Esophagus (tissue), 2 donors: ENCODE measurements at regions not wholly inside any gene's neighbourhood (a gene's known extent, or its start where the extent isn't known, plus 50 kb on each side); places are given as distances from the start of the nearest gene placed in this dataset.

Experiments
- H3K27ac ChIP-seq, 2 donors: one replicate each; pipeline ENCODE4 v1.5.1; 2013; ENCODE audit warnings: low read depth in 2 of 2, mild to moderate bottlenecking in 2 of 2, inconsistent platforms in 1 of 2, low read length in 1 of 2, moderate library complexity in 1 of 2
- H3K27me3 ChIP-seq, 2 donors: one replicate each; pipeline ENCODE4 v1.6.1; 2013; ENCODE audit warnings: low read length in 2 of 2, control low read depth in 1 of 2, mild to moderate bottlenecking in 1 of 2; ENCODE audit not compliant: insufficient read depth in 2 of 2, control insufficient read depth in 1 of 2
- H3K36me3 ChIP-seq, 2 donors: one replicate each; pipeline ENCODE4 v1.6.1; 2013; ENCODE audit warnings: low read length in 1 of 2; ENCODE audit not compliant: control insufficient read depth in 2 of 2, insufficient read depth in 2 of 2
- H3K4me1 ChIP-seq, 2 donors: one replicate each; pipeline ENCODE4 v1.6.1; 2013; ENCODE audit warnings: low read length in 1 of 2; ENCODE audit not compliant: control insufficient read depth in 2 of 2, insufficient read depth in 2 of 2
- H3K4me3 ChIP-seq, 2 donors: one replicate each; pipeline ENCODE4 v1.5.1; 2013; ENCODE audit warnings: low read length in 2 of 2, mild to moderate bottlenecking in 2 of 2, low read depth in 1 of 2, moderate library complexity in 1 of 2
- H3K9me3 ChIP-seq, 2 donors: one replicate each; pipeline ENCODE4 v1.6.1; 2013; ENCODE audit warnings: mild to moderate bottlenecking in 2 of 2, low read depth in 1 of 2, low read length in 1 of 2, moderate library complexity in 1 of 2; ENCODE audit not compliant: control insufficient read depth in 2 of 2, insufficient read depth in 1 of 2
- WGBS, 2 donors: extraction: QIAGEN DNeasy Blood & Tissue Kit; methylation state at CpG; one replicate each; pipeline ENCODE4 v1.1.7; 2013; 5-methylcytosine and 5-hydroxymethylcytosine counted together
- donor health status: healthy with polysubstance abuse.
- donor health status: Bipolar disorder and iron deficiency.

DNA sequence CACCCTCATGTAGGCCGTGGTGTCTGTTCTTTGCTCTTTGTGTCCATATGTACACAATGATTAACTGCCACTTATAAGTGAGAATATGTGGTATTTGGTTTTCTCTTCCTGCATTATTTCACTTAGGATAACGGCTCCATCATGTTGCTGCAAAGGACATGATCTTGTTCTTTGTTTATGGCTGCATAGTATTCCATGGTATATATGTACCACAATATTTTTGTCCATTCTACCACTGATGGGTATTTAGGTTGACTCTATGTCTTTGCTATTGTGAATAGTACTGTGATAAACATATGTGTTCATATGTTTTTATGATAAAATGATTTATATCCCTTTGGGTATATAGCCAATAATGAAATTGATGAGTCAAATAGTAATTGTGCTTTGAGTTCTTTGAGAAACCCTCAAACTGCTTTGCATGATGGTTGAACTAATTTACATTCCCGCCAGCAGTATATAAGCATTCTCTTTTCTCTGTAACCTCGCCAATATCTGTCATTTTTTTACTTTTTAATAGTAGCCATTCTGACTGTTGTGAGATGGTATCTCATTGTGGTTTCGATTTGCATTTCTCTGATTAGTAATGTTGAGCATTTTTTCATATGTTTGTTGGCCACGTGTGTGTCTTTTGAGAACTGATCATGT, 174.4 kb upstream of the NT5E start:
- no peak overlapping the region for H3K4me3 ChIP-seq

GRCh38 chr6:85273870-85274269, 176.0 kb upstream of the NT5E start:
- no peak overlapping the region for H3K27ac ChIP-seq
- no peak overlapping the region for H3K4me3 ChIP-seq
- no peaks in the 10 kb centered on the region for H3K36me3 ChIP-seq
- H3K27me3 ChIP-seq: no peaks in the 10 kb centered on the region
- no peaks in the 10 kb centered on the region for H3K4me1 ChIP-seq
- no peaks in the 10 kb centered on the region for H3K9me3 ChIP-seq

More for the DNA sequence above, 174.4 kb upstream of the NT5E start:
- H3K36me3 ChIP-seq: no peaks in the 10 kb centered on the region
- 67% methylated on average over 6 of the region's 6 CpGs for WGBS, 2 donors
- H3K9me3 ChIP-seq: no peaks in the 10 kb centered on the region
- H3K4me1 ChIP-seq: no peaks in the 10 kb centered on the region
- H3K27ac ChIP-seq: no peak overlapping the region
- H3K27me3 ChIP-seq: no peaks in the 10 kb centered on the region

DNA sequence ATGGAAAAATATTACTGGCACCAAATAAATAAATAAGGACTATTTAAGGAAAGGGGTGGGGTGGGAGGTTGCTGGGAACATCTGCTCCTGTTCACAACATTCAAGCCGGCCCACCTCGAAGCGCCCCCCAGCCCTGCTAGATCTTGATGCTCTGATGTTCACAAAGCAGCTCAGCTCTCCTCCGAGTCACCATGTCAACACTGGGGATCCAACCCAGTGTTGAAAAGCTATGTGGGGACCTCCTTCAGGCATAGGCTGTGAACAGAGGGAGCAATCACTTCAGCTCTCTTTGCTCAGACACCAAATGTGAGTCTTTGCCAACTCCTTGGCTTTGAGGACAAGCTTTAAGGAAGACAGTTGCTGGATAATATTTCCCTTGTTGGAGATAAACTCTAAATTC, 176.8 kb upstream of the NT5E start:
- 54 to 81% methylated on average over 4 of the region's 4 CpGs for WGBS, 2 donors

DNA sequence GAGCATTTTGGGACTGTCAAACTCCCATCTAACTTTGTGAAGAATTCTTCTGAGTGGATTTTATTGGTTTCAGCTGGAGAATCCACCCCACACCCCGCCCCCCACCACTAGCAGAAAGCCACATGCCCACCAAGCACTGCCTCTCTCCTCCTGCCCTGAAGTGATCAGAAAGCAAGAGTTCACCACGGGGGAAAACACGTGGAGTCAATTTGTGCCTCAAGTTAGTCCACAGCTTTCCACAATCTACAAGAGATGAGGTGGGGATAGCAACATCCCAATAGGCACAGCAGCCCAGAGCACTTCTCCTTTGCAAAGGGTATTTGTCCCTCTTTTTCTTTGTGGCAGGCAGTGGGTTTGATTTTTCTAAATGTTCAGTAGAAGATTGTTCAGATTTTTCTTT, 177.3 kb upstream of the NT5E start:
- WGBS, 2 donors: 41 to 46% methylated on average over 3 of the region's 3 CpGs
- no peaks in the 10 kb centered on the region for H3K9me3 ChIP-seq
- no peaks in the 10 kb centered on the region for H3K36me3 ChIP-seq
- no peak overlapping the region for H3K27ac ChIP-seq
- no peak overlapping the region for H3K4me3 ChIP-seq
- H3K27me3 ChIP-seq: no peaks in the 10 kb centered on the region
- no peaks in the 10 kb centered on the region for H3K4me1 ChIP-seq

More for the DNA sequence above, 176.8 kb upstream of the NT5E start:
- Histone ChIP-seq H3K36me3 (no peaks in the 10 kb centered on the region), H3K27ac (no peak overlapping the region), H3K4me1 (no peaks in the 10 kb centered on the region), H3K27me3 (no peaks in the 10 kb centered on the region), H3K4me3 (no peak overlapping the region), H3K9me3 (no peaks in the 10 kb centered on the region)

DNA sequence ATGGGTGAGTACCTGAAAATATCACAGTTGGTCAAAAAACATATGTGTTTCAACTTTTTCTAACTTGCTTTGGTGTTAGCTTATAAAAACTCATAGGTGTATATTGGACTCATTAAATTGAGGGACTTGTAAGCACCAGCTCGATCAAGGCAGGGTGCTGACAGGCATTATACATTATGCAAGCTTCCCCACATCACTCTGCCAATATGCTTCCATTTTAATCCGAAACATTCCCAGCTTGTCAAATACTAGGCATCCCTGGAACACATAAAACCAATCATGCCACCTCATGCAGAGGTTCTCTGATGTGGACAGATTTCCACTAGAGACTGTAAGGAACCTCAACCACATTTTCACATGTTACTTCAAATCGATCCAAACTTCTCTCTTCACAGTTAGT, 187.3 kb upstream of the NT5E start:
- Histone ChIP-seq H3K36me3 (no peaks in the 10 kb centered on the region), H3K4me3 (no peak overlapping the region), H3K27me3 (no peaks in the 10 kb centered on the region), H3K4me1 (no peaks in the 10 kb centered on the region), H3K27ac (no peak overlapping the region), H3K9me3 (no peaks in the 10 kb centered on the region)
- 76 to 78% methylated on average over 3 of the region's 3 CpGs for WGBS, 2 donors

GRCh38 chr6:85261271-85261670, 188.6 kb upstream of the NT5E start:
- Histone ChIP-seq H3K27ac (no peak overlapping the region), H3K4me3 (no peak overlapping the region), H3K4me1 (no peaks in the 10 kb centered on the region), H3K9me3 (no peaks in the 10 kb centered on the region), H3K27me3 (no peaks in the 10 kb centered on the region), H3K36me3 (no peaks in the 10 kb centered on the region)
- WGBS, 2 donors: 74 to 81% methylated on average over 6 of the region's 6 CpGs

DNA sequence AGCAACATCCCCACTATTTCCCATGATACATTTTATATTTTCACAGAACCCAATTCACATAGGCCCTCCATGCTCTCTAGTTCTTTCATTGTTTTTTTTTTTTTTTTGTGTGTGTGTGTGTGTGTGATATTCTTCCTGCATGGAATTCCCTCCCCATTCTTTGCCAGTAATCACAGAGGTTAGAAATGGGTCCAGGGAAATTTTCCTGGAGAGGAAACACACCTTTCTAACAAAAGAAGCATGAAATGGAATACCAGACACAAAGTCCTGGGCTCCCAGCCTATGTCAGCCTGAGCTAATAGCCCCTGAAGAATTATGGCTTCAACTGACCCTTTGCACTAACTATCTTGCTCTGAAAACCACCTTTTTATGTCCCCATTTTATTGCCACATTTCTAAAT, 194.2 kb upstream of the NT5E start:
- Histone ChIP-seq H3K4me1 (no peaks in the 10 kb centered on the region), H3K27me3 (no peaks in the 10 kb centered on the region), H3K27ac (no peak overlapping the region), H3K9me3 (peaks cover 2% of the 10 kb centered on the region in 2 donors), H3K4me3 (no peak overlapping the region), H3K36me3 (no peaks in the 10 kb centered on the region)

DNA sequence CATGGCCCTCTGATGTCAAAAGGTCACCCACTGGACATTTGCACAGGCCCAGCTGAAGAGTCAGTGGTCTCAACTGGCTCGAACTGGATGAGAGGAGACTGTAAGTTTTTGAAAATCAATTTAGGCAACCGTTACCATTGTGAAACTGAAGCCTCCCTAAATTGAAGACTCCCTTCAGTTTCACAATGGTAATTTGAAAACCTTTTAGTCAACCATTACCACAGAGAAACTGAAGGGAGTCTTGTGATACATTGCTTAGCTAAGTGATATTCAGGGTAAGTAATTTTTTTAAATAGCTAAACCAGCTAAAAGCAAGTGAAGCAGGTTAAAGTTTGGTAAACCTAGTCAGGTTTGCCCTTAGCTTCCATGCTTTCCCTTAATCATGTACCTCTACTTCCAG, 197.3 kb upstream of the NT5E start:
- Histone ChIP-seq H3K9me3 (peaks cover 2% of the 10 kb centered on the region in 2 donors), H3K4me1 (no peaks in the 10 kb centered on the region)
- WGBS, 2 donors: 67 to 74% methylated on average over 2 of the region's 2 CpGs

GRCh38 chr6:85252085-85252484, 197.8 kb upstream of the NT5E start:
- 45 to 53% methylated on average over 2 of the region's 2 CpGs for WGBS, 2 donors
- H3K27me3 ChIP-seq: no peaks in the 10 kb centered on the region
- no peak overlapping the region for H3K4me3 ChIP-seq
- no peak overlapping the region for H3K27ac ChIP-seq
- H3K4me1 ChIP-seq: no peaks in the 10 kb centered on the region
- H3K9me3 ChIP-seq: peaks cover 2% of the 10 kb centered on the region in 2 donors
- no peaks in the 10 kb centered on the region for H3K36me3 ChIP-seq

More for the DNA sequence above, 197.3 kb upstream of the NT5E start:
- Histone ChIP-seq H3K27ac (no peak overlapping the region), H3K36me3 (no peaks in the 10 kb centered on the region), H3K4me3 (no peak overlapping the region), H3K27me3 (no peaks in the 10 kb centered on the region)

DNA sequence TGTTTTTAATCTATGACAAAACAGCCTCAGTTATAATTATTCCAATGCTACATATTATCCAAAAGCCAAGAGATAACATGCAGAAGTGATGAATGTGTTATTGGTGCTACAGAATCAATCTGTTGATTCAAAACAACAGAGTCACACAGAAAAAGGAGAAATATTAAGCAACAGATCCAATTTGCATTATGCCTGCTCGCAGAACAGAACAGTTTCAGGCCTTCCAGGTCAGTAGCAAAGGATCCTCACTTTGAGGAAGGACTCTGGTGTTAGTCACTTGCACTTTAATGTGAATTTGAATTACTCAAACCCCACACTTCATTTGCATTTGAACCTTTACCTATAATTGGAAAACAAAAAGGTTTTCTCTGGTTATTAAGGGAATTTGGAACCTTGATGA, 198.6 kb upstream of the NT5E start:
- Histone ChIP-seq H3K4me3 (no peak overlapping the region), H3K4me1 (no peaks in the 10 kb centered on the region), H3K27ac (no peak overlapping the region), H3K9me3 (peaks cover 2% of the 10 kb centered on the region in 2 donors), H3K27me3 (no peaks in the 10 kb centered on the region), H3K36me3 (no peaks in the 10 kb centered on the region)
- 45 to 52% methylated on average over 1 of the region's 1 CpG for WGBS, 2 donors
